GM21576 (cell line): ENCODE measurements at regions not wholly inside any gene's neighbourhood (a gene's known extent, or its start where the extent isn't known, plus 50 kb on each side); places are given as distances from the start of the nearest gene placed in this dataset.

Experiments
- ATAC-seq: cut with Tn5 transposase; IDR thresholded peaks from one replicate; pipeline ENCODE4 v1.9.1; 2021; ENCODE audit warnings: mild to moderate bottlenecking, moderate library complexity; ENCODE audit not compliant: unreplicated experiment

DNA sequence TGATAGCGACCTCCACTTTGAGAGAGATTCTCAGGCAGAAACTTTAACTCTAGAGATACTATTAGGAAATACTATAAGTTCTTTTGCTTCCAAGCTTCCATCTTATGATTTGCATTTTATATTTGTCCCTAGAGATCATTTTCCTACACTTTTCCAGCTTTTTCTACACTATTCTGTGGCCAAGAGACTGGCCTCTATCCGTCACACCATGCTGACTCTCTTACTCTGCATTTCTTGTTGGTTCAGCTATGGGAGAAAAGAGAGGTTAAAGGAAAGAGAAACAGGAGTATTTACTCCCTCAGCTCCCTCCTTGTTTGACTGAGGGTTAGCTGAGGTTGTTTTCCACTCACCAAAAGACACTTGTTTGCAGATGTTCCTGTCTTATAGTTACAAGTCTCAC lies 665.6 kb upstream of the CXADR start:
- no peak for ATAC-seq

DNA sequence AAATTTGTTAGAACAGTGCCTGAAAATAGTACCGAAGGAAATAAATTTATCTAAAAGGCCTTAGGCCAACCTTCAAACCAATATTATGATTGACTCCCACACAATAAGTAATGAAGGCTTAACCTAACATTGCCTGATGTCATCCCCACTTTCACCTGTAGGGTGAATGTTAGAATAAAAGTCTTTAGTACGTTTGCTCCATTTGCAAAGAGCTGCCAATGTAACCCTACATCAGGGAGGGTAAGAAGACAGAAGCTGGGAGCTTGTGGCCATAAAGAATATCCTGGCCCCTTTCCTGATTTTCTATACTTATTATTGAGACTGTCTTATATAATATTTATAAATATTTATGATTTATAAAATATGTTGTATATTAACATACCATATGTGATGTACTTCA lies 661.8 kb upstream of the CXADR start:
- ATAC-seq, result no peak

DNA sequence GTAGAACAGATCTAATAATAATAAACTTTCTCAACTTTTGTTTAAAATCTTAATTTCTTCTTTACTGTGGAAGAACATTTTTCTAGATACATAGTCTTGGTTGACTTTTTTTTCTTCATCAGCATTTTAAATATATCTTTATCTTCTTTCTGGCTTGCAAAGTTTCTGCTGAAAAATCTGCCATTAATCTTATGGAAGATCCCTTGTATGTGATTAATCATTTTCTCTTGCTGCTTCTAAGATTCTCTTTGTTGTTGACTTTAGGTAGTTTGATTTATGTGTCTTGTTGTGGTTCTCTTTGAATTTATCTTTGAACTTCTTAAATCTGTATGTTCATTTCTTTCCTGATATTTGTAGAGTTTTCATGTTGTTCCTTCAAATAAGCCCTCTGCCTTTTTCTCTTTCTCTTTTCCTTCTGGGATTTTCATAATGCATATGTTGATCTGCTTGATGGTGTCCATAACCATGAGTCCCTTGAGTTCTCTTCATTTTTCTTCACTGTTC lies 657.6 kb upstream of the CXADR start:
- no peak for ATAC-seq

DNA sequence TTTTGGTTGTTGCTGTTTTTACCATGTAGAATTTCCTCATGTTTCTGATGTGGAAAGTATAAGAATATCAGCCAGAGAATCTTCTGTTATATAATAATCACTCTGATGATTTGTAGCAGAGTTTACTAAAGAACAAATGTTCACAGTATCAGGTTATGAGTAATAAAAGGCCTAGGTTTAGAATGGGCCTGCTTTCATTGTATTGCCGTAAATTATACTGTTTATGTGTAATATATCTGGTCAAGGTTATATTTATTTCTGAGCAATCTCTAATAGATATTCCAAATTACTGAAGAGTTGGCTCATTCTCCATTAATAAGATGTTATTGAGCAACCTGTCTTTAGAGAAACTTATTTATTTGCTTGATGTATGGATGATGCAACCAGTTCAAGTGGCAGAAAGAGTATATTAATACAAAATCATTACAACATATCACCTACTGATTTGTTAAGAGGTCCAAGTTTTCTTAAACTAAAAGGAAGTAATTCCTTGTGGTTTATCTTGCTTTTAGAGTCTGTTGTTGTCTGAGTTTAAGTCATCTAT lies 649.4 kb upstream of the CXADR start:
- ATAC-seq, result no peak

DNA sequence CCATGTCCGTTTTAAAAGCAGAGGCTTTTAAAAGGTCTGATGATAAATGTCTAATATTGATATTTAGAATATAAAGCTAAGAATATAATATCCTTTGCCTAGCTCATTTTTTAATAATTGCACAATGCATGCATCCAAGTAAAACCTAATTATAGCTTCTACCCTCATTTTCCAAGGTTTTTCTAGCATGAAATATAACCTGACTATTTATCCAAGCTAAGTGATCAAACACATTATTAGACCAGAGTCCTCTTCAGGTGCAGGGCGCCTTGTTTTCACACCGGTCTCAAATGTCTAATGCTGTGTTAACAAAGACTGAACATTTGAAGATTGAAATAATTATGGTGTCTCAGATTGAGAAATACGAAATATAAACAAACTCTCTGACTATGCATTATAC lies 648.9 kb upstream of the CXADR start:
- no peak for ATAC-seq

DNA sequence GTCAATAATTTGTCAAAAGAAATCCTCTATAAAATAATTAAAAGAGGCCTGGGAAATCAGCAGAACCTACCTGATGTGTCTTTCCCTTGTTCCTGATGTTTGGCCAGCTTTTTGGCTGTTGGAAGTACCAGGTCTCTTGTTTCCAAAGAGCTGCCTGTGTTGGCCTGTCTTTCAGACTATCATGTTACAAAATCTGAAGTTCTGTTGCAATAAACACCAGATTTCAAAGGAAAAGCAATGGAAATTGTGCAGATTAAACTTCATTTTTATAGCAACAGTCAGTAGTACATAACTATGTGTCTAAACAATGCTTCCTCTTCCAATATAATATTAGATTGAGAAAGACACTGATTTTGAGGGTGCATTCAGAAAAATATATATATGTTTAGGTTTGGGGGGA lies 647.2 kb upstream of the CXADR start:
- no peak for ATAC-seq

DNA sequence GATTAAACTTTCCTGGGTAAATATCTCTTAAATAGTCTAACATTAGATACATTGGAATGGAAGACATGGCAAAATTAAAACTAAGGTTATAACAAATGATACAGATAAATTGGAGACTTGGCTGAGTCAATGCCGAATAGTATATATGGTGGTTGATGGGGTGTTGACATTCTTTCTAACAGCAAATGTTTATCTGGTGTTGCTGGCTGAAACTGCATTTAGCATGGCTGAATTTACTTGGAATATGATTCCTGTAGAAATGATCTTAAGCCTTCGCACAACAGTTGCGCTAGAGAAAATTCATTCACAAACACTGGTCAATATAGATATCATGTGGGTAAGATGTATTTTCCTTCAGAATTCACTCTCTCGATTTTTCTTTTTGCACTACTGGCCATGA lies 646.0 kb upstream of the CXADR start:
- ATAC-seq, result no peak

DNA sequence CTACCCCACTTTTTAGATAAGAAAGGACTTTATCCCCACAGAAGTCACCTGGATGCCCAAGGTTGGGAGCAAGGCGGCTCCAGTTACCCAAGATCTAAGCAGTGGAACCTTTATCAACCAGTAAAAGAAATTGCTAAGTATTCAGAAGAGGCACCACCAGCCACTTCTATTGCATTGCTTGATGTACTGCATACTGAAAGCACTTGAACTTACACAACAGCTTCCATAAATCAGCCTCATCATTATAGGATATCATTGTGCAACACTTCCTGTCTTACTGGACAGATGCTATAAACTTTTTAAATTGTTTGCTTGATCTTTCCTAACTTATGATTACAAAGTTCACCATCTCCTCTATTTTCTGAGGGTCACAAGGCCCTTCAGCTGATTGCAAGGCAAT lies 642.7 kb upstream of the CXADR start:
- no peak for ATAC-seq

DNA sequence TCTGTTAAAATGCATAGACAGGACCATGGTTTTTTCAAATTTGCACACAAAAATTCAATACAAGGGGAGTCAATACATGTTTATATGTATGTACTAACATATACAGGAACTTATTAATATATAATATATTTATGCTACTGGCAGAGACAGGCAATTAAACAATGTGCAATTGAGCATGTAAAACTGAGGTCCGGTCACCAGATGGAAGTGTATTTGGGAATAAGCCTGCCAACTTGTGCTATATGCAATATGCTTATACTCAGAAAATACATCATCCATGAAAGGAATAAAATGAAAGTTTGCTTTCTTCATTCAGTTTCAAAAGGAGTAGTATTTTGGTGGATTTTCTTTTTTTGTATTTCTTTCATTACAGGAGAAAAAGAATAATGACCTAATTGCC lies 640.2 kb upstream of the CXADR start:
- no peak for ATAC-seq

DNA sequence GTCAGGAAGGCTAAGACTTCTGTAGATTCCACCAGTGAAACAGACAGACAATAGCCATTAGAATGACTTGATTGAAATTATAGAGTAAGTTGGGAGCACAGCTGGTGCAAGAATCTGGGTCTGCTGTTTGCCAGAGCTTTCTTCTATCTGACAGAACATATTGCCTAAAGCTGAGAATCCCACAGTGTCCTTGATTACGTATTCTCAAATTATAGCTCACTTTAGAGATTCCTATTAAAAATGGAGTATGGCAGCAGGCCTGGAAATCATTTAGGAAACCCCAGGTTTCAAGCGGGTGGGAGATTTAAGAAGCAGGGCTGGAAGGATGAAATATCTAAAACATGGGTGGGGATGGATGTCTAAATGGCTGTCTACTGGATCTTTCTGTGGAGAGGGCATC lies 639.7 kb upstream of the CXADR start:
- no peak for ATAC-seq

DNA sequence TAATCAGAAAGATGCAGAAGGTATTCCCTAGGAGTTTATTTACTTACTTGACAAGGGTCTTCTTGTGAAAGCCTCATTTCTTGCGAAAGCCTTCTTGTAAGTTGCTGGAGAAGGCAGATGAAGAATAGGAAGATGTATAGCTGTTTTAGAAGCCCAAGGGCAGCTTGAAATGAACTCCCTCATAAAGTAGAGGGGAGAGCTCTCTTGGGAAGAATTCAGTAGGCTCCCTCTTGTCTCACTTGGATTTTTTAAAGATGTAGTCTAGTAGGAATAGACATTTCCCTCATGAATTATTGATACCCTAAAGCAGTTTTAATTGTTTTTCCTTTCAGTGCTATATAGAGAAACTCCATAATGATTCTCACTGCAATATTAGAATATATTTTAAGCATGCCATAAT lies 639.2 kb upstream of the CXADR start:
- no peak for ATAC-seq

DNA sequence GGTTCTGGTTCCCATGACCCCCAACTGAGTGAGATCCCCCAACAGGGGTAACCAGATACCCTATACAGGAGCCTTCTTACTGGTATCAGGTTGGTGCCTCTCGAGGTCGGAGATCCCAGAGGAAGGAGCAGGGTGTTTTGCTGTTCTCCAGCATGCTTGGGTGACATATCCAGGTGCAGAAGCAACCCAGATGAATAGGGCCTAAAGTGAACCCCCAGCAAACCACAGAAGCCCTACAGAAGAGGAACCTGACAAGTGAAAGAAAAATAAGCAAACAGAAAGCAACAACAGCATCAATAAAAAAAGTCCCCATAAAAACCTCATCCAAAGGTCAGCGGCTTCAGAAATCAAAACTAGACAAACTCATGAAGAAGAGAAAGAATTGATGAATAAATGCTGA lies 633.4 kb upstream of the CXADR start:
- no peak for ATAC-seq

DNA sequence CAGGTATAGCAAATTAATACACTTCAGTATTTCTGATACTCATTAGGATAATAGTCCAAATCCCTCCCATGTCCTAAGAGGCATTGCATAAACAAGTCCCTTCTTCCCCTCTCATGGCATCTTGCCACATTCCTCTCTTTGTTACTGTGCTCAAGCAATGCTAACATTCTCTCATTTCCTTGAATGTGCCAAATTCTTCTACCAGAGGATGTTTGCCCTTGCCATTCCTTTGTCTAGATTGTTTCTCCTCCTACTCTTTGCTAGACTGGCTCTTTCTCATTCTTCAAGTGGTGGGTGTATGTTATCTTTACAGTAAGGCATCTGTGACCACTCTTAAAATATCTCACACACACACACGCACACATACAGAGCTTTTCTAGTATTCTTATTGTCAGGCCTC lies 621.0 kb upstream of the CXADR start:
- no peak for ATAC-seq

DNA sequence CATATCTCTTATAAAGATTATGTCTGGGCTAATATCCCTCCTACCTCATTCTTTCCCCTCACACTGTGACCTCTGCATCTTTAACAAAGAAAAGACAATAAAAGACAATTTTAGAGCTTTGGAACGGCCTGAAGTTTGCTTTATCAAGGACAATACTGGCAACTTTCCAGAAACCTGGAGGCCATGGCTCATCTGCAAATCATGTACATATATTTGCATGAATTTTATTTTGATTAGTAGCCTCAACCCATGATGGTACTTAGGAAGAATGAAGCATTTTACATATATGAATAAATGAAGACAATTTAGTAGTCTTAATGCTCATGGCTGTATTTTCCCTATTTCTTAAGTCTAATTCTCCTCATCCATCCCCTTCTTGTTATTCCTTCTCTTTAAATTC lies 612.2 kb upstream of the CXADR start:
- ATAC-seq, result no peak

DNA sequence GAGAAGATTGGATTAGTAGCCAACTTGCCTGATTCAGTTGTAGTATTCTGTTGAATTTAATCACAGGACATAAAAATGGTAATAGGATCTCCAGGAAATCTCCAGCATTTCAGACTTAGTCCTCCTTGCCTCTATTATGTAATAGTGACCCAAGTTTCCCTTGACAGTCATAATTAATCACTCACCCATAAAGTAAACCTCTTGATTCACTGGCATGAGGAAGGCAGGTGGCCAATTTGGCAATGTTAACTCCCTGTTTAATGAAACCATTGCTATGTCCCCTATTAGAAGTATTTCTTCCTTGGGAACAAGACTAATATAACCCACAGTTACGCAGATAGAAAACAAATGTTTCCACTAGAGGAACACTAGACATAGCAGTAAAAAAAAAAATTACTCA lies 604.8 kb upstream of the CXADR start:
- ATAC-seq, result no peak

DNA sequence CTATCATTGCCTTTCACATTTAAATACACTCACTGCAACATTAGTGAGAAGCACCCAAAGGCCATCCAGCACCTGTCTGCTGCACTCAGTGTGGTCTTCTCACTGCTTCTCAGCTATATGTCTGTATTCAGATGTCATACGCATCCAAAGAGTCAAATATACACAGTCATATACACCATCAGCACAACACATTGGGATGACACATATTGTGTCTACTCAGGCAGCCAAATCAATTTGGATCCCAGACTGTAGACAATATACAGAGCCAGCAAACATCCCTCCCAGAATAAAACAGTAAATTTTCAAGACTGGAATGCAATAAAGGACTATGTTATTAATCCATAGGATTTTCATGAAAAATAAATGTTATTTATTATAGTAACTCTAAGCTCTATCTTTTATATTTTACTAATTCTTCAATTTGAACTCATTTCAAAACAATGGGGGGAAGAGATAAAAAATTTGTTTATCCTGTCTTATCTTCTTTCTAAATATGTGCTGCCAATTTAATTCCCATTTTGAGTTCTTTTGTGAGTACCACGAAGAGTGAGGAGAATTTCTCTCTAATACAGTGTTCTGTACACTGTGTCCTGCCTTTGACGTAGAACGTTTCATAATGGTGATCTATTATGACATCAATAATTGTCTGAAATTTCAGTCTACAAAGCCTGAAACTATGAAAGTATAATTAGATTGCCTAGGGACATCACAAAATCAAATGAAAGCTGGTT lies 602.2 kb upstream of the CXADR start:
- ATAC-seq, result no peak

DNA sequence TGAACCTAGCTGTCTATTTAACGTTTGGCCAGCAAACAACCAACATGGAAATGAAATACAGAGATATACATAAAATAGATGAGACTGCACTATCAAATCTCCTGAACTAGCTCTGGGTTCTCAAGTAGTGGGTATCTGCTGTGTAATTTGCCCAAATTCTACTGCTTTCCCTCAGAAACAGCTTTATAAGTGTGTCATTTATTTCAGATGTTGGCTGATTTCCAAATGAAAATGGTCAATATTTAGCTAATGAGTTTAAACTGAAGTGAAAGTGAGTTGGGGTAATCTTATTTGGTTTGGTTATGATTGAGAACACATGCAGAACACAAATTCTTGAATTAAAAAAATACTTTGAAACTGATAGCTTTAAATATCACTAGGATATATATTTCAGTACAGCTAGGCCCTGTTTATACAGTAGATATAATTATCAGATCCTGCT lies 601.7 kb upstream of the CXADR start:
- ATAC-seq, result no peak

DNA sequence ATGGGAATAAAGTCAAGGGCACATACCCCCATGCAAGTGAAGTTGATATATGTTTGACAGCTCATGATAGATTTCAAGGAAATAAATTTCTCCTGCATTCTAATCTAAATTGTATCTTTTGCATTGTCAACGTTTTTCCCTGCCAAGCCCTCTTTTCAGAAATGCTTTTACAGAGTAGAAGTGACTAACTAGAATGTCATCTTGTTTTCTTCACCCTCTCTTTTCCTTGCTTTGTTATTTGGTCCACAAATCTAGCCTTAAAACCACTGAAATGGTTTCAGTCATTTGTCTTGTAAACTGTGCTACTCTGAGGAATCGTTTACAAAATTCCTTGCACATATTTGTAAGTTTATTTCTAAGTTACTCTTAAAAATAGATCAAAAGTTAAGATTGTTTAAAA lies 600.8 kb upstream of the CXADR start:
- no peak for ATAC-seq

DNA sequence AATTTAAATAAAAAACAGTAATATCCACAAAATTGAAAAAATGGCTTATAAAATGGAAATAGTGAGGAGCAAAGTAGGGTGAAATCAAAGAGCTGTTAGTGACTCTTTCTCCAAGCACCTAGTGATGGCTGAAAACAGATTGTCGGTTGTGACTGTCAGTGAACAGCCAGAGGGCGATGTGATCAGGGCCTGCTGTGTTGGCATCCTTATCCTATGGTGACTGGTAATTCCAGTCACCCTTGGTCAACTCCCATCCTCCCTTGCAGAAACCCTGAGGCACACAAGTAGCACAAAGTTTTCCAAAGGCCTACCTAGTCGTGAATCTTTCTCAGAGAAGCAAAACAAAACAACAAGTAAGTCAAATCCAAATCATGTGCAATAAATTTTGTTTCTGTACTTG lies 599.8 kb upstream of the CXADR start:
- no peak for ATAC-seq

DNA sequence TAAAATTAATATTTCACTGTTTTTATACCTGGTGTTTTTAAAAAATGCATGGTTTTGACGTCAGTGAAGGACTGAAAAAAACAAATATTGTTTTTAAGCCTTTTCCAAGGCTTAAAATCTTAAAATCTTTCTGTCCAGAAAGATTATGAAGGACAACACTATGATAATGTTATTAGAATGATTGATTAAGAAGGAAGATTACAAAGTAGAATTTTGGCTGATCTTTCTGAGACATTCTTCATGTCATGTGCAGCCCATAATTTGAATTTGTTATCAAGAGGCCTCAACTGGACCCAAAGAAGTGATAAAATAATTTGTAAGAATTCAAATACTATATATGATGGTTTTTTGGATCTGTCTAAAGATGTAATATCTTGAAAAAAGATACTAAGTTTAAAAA lies 584.4 kb upstream of the CXADR start:
- ATAC-seq, result no peak

DNA sequence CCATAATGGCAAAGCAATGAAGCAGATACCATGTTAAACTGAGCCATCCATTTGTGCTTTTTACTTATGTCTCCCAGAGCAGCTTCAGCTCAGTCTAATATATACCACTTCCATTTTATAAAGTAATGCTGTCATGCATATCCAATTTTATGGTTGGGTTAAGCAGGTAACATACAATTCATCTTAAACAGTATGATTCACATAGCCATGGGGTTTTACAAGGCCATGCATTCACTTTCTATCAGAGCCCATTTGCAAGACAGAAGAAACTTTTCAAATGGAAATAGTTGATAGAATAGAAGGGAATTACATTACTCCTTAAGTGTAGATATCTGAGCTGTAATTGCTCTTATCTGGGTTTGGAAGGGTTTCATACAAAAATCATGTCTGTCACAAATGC lies 580.5 kb upstream of the CXADR start:
- ATAC-seq, result no peak

DNA sequence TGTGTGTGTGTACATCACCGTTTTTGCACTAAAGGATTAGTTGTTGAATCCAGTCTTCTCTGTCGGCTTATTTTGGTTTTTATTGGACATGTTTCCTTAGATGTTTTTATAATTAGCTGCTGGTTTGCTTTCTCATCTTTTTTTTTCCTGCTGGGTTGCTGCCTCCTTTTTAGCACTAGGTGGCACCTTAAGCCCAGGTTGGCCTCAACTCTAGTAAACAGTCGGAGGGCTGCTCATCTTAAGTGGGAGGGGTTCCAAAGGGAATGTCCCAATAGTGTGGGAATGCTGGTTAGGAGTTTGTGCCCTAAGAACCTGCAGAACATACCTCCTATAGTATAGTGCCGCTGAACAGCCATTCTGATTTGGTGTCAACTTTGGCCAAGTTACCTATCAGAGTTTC lies 570.1 kb upstream of the CXADR start:
- no peak for ATAC-seq

DNA sequence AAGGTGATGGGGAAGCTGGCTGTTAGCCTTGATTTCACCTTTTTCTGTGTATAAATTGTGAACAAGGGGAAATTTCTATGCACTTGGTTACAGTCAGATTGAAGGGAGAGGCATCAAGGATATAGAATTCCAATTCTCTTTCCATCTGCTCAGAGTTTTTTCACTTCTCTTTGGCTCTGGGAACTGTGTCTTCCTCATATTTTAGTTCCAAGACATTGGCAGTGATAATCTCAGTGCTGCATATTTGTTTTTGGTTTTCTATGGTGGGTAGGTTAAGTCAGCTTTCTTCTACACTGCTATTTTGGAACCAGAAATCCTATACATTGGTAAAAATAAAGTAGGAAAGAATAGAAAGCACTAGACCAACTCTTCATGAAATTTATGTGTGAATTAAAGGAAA lies 569.6 kb upstream of the CXADR start:
- no peak for ATAC-seq
